NCI-H774 (cell line): ENCODE measurements at regions not wholly inside any gene's neighbourhood (a gene's known extent, or its start where the extent isn't known, plus 50 kb on each side); places are given as distances from the start of the nearest gene placed in this dataset.
A peak's percentile ranks its signal among the peaks of the same experiment; 100 is the strongest.
"Not testable (repeated sequence)": the region's sequence is repeated elsewhere in the genome, so short reads cannot be mapped to it uniquely, and the experiment has no call there.

Experiments
- DNase-seq: peaks from one replicate; lab custom pipeline; 2025; lab: John Stamatoyannopoulos, UW

DNA sequence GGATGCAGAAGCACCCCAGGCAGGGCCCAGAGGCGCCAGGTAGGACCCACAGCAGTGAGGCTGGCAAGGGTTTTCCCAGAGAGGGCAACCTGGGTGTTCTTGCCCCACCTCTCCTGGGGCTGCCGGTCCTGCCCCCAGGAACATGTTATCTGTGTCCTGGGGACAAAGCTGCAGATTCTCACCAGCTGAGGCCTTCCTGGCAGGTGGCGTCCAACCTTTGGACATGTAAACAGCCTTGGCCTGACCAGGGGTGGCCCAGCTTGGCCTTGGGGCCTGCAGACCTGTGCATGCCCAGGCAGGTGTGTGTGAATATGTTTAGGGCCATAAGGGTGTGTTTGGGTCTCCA is 101.8 kb upstream of the LARP1 start:
- no peak for DNase-seq

- DNase-seq = no peak
Measured at GRCh38 chr5:154652746-154653417, 102.3 kb upstream of the LARP1 start.

- not testable (repeated sequence) for DNase-seq
Measured at GRCh38 chr5:154651795-154652194, 103.4 kb upstream of the LARP1 start.

- DNase-seq = no peak
Measured at GRCh38 chr5:154648706-154649105, 106.5 kb upstream of the LARP1 start.

DNA sequence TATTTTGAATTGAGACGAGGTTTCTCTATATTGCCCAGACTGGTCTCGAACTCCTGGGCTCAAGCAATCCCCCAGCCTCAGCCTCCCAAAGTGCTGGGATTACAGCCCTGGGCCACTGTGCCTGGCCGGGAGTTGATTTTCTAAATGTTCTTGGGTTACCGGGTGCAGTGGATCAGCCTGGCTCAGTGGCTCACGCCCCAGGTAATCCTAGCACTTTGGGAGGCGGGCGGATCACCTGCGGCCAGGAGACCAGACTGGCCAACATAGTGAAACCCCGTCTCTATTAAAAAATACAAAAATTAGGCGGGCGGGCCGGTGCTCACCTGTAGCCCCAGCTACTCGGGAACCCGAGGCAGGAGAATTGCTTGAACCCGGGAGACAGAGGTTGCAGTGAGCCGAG is 106.9 kb upstream of the LARP1 start:
- DNase-seq = no peak

- no peak for DNase-seq
Measured at GRCh38 chr5:154647761-154648145, 107.4 kb upstream of the LARP1 start.

GRCh38 chr5:154647114-154647760 is 107.9 kb upstream of the LARP1 start:
- peak; percentile 42 for DNase-seq

DNA sequence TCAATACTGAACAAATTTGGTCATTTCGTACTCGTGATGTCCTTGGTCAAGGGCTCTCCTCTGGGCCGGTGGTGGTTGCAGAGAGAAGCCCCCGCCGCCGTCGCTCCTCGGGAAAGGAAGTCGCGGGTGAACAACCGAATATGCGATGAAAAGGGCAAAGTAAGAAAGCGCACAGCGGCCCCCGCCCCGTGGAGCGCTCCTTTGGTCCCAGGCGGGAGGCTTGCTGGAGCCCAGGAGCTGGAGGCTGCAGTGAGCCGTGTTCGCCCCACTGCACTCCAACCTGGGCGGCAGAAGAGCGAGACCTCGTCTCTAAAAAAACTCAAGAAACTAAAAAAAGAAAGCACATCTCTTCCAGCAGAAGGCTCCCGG is 108.4 kb upstream of the LARP1 start:
- DNase-seq = no peak

DNA sequence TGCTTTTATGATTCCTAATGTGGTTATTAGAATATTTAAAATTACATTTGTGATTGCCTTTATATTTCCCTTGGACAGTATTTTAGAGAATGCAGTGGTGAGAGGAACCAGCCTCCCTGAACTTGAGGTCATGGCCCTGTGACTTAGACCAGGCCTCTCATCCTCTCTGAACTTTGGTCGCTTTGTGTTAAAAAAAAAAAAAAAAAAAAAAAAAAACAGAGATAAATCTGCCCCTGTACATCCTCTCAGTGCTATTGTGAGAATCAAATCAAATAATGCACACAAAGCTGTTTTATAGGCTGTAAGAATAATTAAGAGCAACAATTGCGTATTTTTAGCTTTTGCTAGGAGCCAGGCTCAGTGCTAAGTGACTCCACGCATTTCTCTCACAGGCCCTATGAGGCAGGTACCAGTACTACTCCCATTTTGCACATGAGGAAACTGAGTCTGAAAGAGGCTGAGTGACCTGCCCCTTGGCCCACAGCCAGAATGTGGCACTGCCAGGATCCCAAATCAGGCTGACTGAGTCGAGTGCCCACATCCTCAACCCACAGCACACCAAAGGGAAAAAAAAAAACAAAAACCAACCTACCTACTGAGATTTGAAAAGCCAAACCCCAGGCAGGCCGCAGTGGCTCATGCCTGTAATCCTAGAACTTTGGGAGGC is 110.3 kb upstream of the LARP1 start:
- no peak for DNase-seq

DNA sequence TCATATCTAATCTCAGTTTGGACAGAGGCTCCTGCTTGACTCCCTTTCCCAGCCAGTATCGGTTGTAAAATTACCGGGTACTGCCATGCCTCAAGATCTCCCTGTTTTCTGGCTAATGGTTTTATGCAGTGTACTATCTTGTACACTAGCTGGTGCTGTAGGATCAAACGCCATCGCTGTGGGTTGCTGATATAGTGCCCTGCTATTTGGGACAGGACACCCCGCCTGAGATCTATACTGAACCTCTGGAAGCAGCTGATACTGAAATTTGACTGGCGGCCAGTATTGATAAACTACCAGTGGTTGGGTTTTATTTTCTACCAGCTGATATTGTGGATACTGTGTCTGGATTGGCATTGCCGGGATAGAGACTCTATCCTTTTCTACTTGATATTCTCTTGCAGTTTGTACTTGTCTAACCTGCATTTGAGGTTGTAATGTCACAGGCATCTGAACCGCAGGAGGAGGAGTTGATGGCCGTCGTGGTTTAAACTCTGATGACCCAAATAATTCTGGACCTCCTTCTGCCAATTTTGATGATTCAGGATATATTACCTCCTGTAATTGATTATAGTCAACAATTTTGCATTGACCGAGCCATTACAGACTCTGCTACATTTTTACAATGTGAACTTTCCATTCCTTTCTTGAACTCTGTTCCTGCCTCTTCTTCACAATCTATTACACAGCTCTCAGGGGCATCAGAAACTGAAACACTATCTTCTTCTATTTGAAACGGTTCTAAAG is 112.5 kb upstream of the LARP1 start:
- no peak for DNase-seq

DNA sequence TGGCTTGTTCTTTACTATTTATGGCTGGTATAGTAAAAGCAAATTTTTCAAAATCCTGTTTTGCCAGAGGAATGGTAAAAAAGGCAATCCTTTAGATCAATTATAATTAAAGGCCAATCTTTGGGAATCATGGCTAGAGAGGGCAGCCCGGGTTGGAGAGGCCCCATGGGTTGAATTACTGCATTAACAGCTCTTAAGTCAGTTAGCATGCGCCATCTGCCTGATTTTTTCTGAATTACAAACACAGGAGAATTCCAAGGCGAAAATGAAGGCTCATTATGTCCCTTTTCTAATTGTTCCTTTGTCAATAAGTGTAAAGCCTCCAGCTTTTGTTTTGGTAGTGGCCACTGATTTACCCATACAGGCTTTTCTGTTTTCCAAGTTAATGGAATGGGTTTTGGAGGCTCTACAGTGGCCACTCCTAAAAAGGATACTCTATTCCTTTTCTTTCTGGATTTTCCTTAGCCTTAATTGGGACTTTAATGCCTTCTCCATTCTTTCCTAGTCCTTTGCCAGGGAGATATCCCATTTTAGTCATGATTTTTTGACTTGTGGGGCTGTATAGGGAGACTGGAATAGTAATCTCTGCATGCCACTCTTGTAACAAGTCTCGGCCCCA is 114.9 kb upstream of the LARP1 start:
- DNase-seq = peak; percentile 6

DNA sequence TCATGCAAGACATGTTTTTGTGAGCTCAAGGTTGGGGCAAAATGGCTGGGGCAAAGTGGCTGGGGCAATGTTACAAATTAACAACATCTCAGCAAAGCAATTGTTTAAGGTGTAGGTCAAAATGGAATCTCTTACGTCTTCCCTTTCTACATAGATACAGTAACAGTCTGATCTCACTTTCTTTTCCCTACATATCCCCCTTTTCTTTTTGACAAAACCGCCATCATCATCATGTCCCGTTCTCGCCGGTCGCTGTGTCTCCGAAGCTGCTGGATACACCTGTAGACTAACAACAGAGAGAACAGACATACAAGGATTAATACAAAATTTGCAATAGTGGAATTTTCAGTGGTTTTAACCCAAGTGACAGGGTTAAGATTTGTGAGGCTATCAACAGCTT is 118.4 kb upstream of the LARP1 start:
- not testable (repeated sequence) for DNase-seq

DNA sequence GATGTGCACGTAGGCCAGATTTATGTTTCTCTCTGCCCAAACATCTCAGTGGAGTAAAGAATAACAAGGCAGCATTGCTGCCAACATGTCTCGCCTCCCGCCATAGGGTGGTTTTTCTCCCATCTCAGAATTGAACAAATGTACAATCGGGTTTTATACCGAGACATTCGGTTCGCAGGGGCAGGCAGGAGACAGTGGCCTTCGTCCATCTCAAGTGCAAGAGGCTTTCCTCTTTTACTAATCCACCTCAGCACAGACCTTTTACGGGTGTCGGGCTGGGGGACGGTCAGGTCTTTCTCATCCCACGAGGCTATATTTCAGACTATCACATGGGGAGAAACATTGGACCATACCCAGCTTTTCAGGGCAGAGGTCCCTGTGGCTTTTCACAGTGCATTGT is 118.9 kb upstream of the LARP1 start:
- not testable (repeated sequence) for DNase-seq

DNA sequence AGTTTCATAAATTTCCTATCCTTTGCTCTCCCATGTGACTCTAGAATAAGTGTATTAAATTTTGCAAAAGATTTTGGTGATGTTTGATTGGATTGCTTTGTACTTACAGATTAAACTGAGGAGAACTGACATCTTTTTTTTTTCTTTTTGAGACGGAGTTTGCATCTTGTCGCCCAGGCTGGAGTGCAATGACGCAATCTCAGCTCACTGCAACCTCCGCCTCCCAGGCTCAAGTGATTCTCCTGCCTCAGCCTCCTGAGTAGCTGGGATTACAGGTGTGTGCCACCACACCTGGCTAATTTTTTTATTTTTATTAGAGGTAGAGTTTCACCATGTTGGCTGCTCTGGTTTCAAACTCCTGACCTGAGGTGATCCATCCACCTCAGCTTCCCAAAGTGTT is 121.4 kb upstream of the LARP1 start:
- not testable (repeated sequence) for DNase-seq

DNA sequence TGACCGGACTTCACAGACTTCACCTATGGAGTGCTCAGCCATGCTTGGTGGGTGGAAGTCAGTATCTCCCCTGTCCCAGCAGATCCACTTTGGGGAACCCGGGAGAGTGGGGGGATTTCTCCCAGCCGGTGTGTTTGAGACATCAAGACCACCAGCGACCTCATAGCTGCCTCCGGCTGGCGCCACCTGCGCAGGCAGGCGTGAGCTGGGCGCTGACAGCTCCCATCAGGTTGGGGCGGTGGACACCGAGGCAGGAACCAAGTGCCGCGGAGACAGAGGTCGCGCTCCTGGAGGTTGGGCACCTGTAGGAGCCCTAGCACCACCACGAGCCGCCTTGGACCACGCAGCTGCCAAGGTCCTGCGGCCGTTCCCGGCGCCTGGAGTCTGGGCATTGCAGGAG is 124.0 kb upstream of the LARP1 start:
- DNase-seq = no peak

- DNase-seq = no peak
Measured at GRCh38 chr5:154630410-154630809, 124.8 kb upstream of the LARP1 start.

GRCh38 chr5:154628685-154629084 is 126.5 kb upstream of the LARP1 start:
- DNase-seq = no peak

GRCh38 chr5:154627698-154628678 is 127.2 kb upstream of the LARP1 start:
- no peak for DNase-seq

DNA sequence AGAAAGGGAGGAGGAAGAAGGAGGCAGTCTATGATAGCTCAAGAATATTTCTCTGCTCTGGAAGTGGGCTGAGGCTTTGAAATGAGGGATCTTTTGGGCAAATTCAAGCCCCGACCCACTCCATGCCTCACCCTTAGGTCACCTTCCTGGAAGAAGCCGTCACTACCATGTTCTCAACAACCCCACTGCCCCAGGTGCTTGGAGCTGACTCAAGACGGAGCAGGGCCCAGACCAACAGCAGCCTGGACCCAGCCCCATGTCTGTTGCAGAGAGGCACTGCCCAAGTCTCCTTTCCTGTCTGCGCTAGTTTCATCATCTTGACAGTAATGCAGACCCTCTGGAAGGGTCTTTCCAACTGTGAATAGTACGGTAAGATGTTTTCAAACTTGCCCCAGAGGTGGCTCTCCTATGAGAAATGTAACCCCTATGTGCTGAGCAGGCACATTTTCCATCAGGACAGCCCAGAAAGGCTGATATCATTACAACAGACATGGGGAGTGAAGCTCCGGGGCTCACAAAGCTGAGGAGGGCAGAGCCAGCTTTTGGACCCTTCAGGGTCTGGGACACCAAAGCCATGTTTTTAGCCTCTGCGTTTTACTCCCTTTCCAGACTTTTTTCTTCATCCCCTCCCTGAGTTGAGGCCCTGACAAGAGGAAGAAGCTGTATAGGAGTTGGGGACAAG is 128.2 kb upstream of the LARP1 start:
- DNase-seq = no peak

DNA sequence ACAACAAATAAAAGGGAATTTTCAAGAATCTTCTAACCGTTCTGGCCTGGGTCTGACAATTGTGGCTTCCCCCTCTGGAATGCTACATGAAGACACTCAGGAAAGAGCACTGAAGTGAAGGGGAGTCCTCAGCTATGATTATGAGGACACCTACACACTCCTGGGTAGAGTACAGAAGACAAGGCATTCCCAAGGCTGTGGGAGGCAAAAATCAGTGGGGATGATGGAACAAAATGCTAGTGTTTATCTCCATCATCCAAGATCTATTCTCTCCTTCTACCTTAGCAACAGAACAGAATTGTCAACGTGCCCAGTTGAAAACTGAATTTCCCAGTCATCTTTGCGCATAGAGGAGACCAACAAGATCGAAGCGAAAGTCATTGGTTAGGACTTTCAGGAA is 130.1 kb upstream of the LARP1 start:
- no peak for DNase-seq

DNA sequence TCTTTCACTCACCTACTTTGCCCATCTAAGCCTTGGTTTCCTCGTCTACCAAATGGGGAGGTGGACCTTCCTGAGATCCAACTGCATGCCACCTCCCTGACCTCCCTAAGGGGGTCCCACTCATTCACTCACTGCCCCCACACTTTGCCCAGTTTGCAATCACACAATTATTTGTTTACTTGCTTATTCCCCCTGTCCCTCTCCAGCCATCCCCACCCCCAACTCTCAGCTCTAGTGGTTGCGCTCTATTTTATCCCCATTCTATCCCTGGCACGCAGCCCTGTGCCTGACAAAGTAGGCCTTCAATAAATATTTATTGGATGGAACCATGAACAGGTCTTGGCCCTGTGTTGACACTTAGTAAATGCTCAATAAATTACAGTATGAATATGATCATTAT is 130.8 kb upstream of the LARP1 start:
- DNase-seq = no peak
